Stimulated activated naive CD8-positive, alpha-beta T cell treated with anti-CD3 and anti-CD28 coated beads, Interleukin-15, Interleukin-2, amounts not matched to agents 100 ng/mL and 50 ng/mL, for 24 hours (primary cell): ENCODE measurements at regions not wholly inside any gene's neighbourhood (a gene's known extent, or its start where the extent isn't known, plus 50 kb on each side); places are given as distances from the start of the nearest gene placed in this dataset.

Source experiments
- H3K27ac Mint-ChIP-seq: one replicate; pipeline ENCODE4 v1.8.0; 2021; ENCODE audit warnings: mild to moderate bottlenecking, mixed read lengths
- H3K27me3 Mint-ChIP-seq: one replicate; pipeline ENCODE4 v1.8.0; 2021; ENCODE audit warnings: mixed read lengths
- H3K36me3 Mint-ChIP-seq: one replicate; pipeline ENCODE4 v1.8.0; 2021; ENCODE audit warnings: low read depth, mixed read lengths
- H3K4me1 Mint-ChIP-seq: one replicate; pipeline ENCODE4 v1.8.0; 2021; ENCODE audit warnings: low read depth, mixed read lengths
- H3K4me3 Mint-ChIP-seq: one replicate; pipeline ENCODE4 v1.8.0; 2021; ENCODE audit warnings: mild to moderate bottlenecking, mixed read lengths
- H3K9me3 Mint-ChIP-seq: one replicate; pipeline ENCODE4 v1.8.0; 2021; ENCODE audit warnings: mixed read lengths

GRCh38 chr1:5632224-5632623, 360.0 kb downstream of the NPHP4 start:
- H3K27me3 Mint-ChIP-seq, result peaks cover 11% of the 10 kb centered on the region
- H3K4me3 Mint-ChIP-seq, result no peak overlapping the region
- H3K9me3 Mint-ChIP-seq, result no peaks in the 10 kb centered on the region
- no peak overlapping the region for H3K27ac Mint-ChIP-seq
- no peaks in the 10 kb centered on the region for H3K36me3 Mint-ChIP-seq
- no peaks in the 10 kb centered on the region for H3K4me1 Mint-ChIP-seq

DNA sequence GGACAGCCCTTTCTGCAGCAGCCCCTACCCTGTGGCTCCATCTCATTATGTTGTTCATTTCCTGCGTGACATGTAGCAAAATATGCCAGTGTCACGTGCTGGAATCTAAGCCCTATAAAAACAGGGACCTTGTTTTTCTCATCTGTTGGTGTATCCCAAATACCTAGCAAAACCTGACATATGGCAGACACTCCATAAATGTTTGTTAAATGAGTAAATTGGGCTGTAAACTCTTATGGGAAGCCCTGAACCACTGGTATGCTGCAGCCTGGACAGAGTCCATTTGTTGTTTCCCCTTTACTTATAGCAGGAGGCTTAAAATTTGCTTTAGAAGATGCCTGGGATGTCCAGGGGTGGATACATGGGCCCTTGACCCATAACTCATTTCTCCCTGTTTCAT, 363.8 kb downstream of the NPHP4 start:
- H3K4me3 Mint-ChIP-seq, result no peak overlapping the region
- no peak overlapping the region for H3K27ac Mint-ChIP-seq
- no peaks in the 10 kb centered on the region for H3K4me1 Mint-ChIP-seq
- H3K27me3 Mint-ChIP-seq, result peaks cover 3% of the 10 kb centered on the region
- no peaks in the 10 kb centered on the region for H3K36me3 Mint-ChIP-seq
- H3K9me3 Mint-ChIP-seq, result no peaks in the 10 kb centered on the region

- H3K4me3 Mint-ChIP-seq, result no peak overlapping the region
- H3K27ac Mint-ChIP-seq, result no peak overlapping the region
- H3K27me3 Mint-ChIP-seq, result peaks cover 10% of the 10 kb centered on the region
- no peaks in the 10 kb centered on the region for H3K9me3 Mint-ChIP-seq
- H3K4me1 Mint-ChIP-seq, result no peaks in the 10 kb centered on the region
- no peaks in the 10 kb centered on the region for H3K36me3 Mint-ChIP-seq
Observed at GRCh38 chr1:5623399-5623798, 368.8 kb downstream of the NPHP4 start.

GRCh38 chr1:5622412-5622811, 369.8 kb downstream of the NPHP4 start:
- Mint-ChIP-seq H3K27ac (no peak overlapping the region), H3K9me3 (no peaks in the 10 kb centered on the region), H3K36me3 (no peaks in the 10 kb centered on the region), H3K4me1 (no peaks in the 10 kb centered on the region), H3K4me3 (no peak overlapping the region), H3K27me3 (peaks cover 11% of the 10 kb centered on the region)

GRCh38 chr1:5621692-5622091, 370.5 kb downstream of the NPHP4 start:
- H3K4me3 Mint-ChIP-seq, result no peak overlapping the region
- no peak overlapping the region for H3K27ac Mint-ChIP-seq
- H3K36me3 Mint-ChIP-seq, result no peaks in the 10 kb centered on the region
- no peaks in the 10 kb centered on the region for H3K4me1 Mint-ChIP-seq
- H3K27me3 Mint-ChIP-seq, result peaks cover 17% of the 10 kb centered on the region
- H3K9me3 Mint-ChIP-seq, result no peaks in the 10 kb centered on the region

- no peaks in the 10 kb centered on the region for H3K4me1 Mint-ChIP-seq
- no peaks in the 10 kb centered on the region for H3K36me3 Mint-ChIP-seq
- H3K4me3 Mint-ChIP-seq, result no peak overlapping the region
- H3K9me3 Mint-ChIP-seq, result no peaks in the 10 kb centered on the region
- no peak overlapping the region for H3K27ac Mint-ChIP-seq
- H3K27me3 Mint-ChIP-seq, result peaks cover 14% of the 10 kb centered on the region
Observed at GRCh38 chr1:5620997-5621396, 371.2 kb downstream of the NPHP4 start.

DNA sequence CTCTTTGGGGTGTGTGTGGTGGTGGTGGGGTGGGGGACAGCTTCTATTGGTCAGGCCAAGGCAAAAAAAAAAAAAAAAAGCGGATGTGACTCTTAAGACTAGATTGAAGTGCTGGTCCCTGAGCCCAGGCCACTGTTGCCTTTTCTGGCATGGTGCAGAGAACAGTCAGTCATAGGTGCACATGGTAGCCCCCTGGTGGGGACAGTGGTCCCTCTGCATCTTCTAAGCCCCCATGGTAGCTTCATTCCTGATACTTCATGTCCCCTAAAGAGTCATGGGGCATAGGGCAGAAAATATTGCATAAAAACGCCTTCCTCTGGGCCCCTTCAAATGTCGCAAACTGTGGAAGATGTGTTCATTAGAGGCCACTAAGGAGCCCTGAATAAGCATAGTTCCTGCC, 371.8 kb downstream of the NPHP4 start:
- Mint-ChIP-seq H3K4me1 (no peaks in the 10 kb centered on the region), H3K36me3 (no peaks in the 10 kb centered on the region), H3K27ac (no peak overlapping the region), H3K27me3 (peaks cover 14% of the 10 kb centered on the region), H3K4me3 (no peak overlapping the region), H3K9me3 (no peaks in the 10 kb centered on the region)

DNA sequence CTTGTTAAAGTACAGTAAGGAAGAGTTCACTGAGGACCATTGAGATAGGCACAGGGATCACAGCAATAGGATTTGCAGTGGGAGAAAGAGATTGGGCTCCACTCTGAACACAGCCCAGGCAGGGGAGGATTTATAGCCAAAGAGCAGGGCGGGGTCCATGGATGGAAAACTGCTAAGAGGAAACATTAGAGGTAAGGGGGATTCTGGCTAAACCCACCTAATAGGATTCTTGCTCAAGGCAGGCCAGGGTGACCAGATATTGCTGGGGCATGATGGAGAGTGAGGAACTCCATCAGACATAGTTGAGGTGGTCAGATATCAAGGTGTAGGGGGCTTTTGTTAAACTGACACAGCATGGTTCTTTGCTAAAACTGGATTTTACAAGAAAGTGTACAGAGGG, 372.8 kb downstream of the NPHP4 start:
- H3K27ac Mint-ChIP-seq, result no peak overlapping the region
- H3K9me3 Mint-ChIP-seq, result no peaks in the 10 kb centered on the region
- H3K27me3 Mint-ChIP-seq, result peaks cover 20% of the 10 kb centered on the region
- no peaks in the 10 kb centered on the region for H3K4me1 Mint-ChIP-seq
- H3K36me3 Mint-ChIP-seq, result no peaks in the 10 kb centered on the region
- no peak overlapping the region for H3K4me3 Mint-ChIP-seq

DNA sequence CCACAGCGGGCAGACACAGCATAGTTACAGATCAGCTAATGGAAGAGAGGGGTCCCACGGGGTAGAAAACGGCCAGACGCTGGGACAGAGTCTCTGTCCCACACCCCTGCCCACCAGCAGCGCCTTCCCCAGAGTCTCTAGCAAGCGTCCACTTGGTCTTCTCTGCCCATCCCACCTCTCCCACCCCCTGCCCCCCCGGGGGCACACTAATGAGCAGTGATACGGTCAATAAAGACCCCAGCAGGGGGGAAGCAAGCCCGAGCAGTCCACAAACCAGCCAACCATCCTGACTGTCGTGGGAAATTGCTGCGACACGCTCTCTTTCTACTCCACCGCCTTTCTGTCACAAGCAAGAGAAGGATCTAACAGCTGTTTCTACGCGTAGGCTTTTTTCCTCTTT, 374.7 kb downstream of the NPHP4 start:
- Mint-ChIP-seq H3K27me3 (peaks cover 35% of the 10 kb centered on the region), H3K9me3 (no peaks in the 10 kb centered on the region), H3K27ac (no peak overlapping the region), H3K36me3 (no peaks in the 10 kb centered on the region), H3K4me1 (no peaks in the 10 kb centered on the region), H3K4me3 (no peak overlapping the region)

- Mint-ChIP-seq H3K9me3 (no peaks in the 10 kb centered on the region), H3K27me3 (peaks cover 32% of the 10 kb centered on the region), H3K4me3 (no peak overlapping the region), H3K36me3 (no peaks in the 10 kb centered on the region), H3K27ac (no peak overlapping the region), H3K4me1 (no peaks in the 10 kb centered on the region)
Observed at GRCh38 chr1:5617179-5617520, 375.1 kb downstream of the NPHP4 start.

DNA sequence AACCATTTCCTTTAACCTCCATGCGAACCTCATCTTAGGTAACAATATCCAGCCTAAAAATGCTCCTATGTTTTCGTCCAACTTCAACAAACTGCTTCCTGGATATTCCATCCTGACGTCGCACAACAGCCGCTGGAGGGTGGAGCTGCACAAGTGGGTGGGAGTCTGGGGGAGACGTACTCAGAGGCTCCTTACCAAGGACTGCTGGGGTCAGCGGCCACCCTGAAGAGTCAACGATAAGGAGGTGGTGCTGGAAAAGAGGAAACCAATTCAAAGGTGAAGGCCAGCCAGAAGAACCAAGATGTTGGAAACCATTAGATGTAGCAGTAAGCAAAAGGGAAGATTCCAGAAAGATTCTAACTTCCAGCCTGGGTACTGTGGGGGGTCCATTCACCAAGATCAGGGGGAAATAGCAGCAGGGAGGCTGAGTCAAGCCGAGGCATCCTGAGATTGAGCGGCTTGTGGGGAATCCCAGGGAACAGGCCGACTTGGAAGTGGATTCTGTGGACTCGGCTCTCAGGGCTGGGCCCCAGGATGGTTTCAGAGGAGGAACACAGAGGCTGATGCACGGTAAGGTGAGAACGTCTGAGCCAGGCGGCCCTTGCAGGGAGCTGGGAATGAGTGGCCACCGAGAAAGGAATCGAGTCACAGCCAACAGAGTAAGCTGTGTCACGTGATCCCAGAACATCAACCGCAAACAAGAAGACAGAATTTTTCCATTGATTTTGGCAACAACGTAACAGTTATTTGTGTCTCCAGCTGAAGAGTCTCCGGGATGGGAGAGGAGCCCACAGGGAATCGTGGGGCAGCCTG, 375.7 kb downstream of the NPHP4 start:
- no peaks in the 10 kb centered on the region for H3K4me1 Mint-ChIP-seq
- H3K36me3 Mint-ChIP-seq, result no peaks in the 10 kb centered on the region
- peaks cover 37% of the 10 kb centered on the region for H3K27me3 Mint-ChIP-seq
- H3K27ac Mint-ChIP-seq, result no peak overlapping the region
- H3K4me3 Mint-ChIP-seq, result no peak overlapping the region
- H3K9me3 Mint-ChIP-seq, result no peaks in the 10 kb centered on the region

DNA sequence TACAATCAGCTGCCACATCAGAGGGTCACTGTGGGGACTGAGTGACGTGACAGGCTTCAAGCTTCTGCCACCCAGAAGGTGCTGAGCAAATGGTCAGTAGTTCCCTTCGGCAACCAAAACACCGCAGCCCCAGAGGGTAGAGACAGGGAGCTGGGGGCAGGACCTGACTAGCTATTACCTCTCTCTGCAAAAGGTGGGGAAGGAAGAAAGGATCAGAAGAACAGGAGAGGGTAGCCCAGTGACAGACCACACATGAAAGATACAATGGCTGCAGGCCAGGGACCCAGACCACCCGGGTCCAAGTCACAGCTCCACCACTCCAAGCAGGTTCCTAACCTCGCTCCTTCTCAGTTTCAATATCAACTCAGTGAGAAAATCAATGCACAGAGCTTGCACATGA, 377.1 kb downstream of the NPHP4 start:
- H3K36me3 Mint-ChIP-seq, result no peaks in the 10 kb centered on the region
- peaks cover 37% of the 10 kb centered on the region for H3K27me3 Mint-ChIP-seq
- no peak overlapping the region for H3K4me3 Mint-ChIP-seq
- H3K9me3 Mint-ChIP-seq, result no peaks in the 10 kb centered on the region
- no peaks in the 10 kb centered on the region for H3K4me1 Mint-ChIP-seq
- H3K27ac Mint-ChIP-seq, result no peak overlapping the region

- Mint-ChIP-seq H3K27me3 (peaks cover 40% of the 10 kb centered on the region), H3K4me1 (no peaks in the 10 kb centered on the region), H3K27ac (no peak overlapping the region), H3K4me3 (no peak overlapping the region), H3K9me3 (peaks cover 7% of the 10 kb centered on the region), H3K36me3 (no peaks in the 10 kb centered on the region)
Observed at GRCh38 chr1:5613900-5614299, 378.3 kb downstream of the NPHP4 start.

GRCh38 chr1:5611851-5612250, 380.4 kb downstream of the NPHP4 start:
- no peaks in the 10 kb centered on the region for H3K4me1 Mint-ChIP-seq
- no peaks in the 10 kb centered on the region for H3K36me3 Mint-ChIP-seq
- no peak overlapping the region for H3K4me3 Mint-ChIP-seq
- H3K27ac Mint-ChIP-seq, result no peak overlapping the region
- peaks cover 7% of the 10 kb centered on the region for H3K9me3 Mint-ChIP-seq
- H3K27me3 Mint-ChIP-seq, result peaks cover 38% of the 10 kb centered on the region

DNA sequence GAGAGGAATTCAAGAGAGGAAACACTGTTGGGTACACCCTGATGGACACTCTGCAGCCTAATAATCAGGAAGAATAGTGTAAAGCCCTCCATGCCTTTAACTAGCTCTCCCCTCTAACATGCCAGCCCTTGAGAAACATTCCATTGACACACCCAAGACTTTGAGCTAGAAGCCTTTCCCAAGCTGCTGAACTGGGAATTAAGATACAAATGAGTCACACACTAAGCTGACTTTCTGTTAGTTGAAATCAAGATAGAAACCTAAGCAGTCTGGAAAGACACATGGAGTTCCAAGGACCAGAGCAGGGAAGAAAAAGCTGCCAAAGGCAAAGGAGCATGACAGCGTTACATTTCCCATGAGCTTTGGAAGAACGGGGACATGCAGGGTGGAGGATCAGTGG, 380.8 kb downstream of the NPHP4 start:
- H3K9me3 Mint-ChIP-seq, result peaks cover 7% of the 10 kb centered on the region
- peaks cover 37% of the 10 kb centered on the region for H3K27me3 Mint-ChIP-seq

DNA sequence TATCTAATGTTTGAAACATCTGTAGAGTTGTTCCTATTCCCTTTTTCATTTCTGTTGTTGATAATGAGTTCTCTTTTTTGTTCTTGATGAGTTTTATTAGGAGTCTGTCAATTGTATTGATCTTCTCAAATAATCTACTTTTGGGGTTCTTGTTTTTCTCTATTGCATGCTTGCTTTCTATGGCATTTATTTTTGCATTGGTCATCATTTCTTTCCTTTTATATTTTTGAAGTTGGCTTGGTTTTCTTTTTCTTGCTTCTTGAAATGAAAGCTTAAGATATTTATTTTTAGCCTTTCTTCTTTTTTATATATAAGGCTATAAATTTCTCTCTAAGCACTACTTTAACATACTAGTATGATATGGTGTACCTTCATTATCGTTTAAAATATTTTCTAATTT, 381.8 kb downstream of the NPHP4 start:
- Mint-ChIP-seq H3K27me3 (peaks cover 39% of the 10 kb centered on the region), H3K36me3 (no peaks in the 10 kb centered on the region), H3K4me1 (no peaks in the 10 kb centered on the region), H3K9me3 (peaks cover 7% of the 10 kb centered on the region), H3K4me3 (no peak overlapping the region), H3K27ac (no peak overlapping the region)

More for the DNA sequence above, 380.8 kb downstream of the NPHP4 start:
- Mint-ChIP-seq H3K36me3 (no peaks in the 10 kb centered on the region), H3K4me3 (no peak overlapping the region), H3K4me1 (no peaks in the 10 kb centered on the region), H3K27ac (no peak overlapping the region)
